Activated CD4-positive, alpha-beta memory T cell treated with anti-CD3 and anti-CD28 coated beads for 36 hours (primary cell): ENCODE measurements at regions not wholly inside any gene's neighbourhood (a gene's known extent, or its start where the extent isn't known, plus 50 kb on each side); places are given as distances from the start of the nearest gene placed in this dataset.
A peak's percentile ranks its signal among the peaks of the same experiment; 100 is the strongest.

ENCODE experiments used
- CTCF ChIA-PET: fragments of 350-600 bp; sonication (Branson Sonifier 250); formaldehyde crosslinking; loops from one replicate; lab custom pipeline; 2021; ENCODE audit warnings: antibody characterized with exemption, inconsistent platforms; lab: Charles Lee
- POLR2A ChIA-PET: fragments of 350-600 bp; sonication (Branson Sonifier 250); formaldehyde crosslinking; loops from one replicate; lab custom pipeline; 2021; ENCODE audit warnings: antibody characterized with exemption; lab: Charles Lee
- DNase-seq: peaks from one replicate; pipeline ENCODE4 v3.0.0-alpha.2; 2020
- H3K27ac Mint-ChIP-seq: one replicate; pipeline ENCODE4 v1.8.0; 2021; ENCODE audit warnings: mixed read lengths
- H3K27me3 Mint-ChIP-seq: one replicate; pipeline ENCODE4 v1.8.0; 2021; ENCODE audit warnings: mixed read lengths
- H3K36me3 Mint-ChIP-seq: one replicate; pipeline ENCODE4 v1.8.0; 2021; ENCODE audit warnings: mixed read lengths
- H3K4me1 Mint-ChIP-seq: one replicate; pipeline ENCODE4 v1.8.0; 2021; ENCODE audit warnings: low read depth, mixed read lengths
- H3K4me3 Mint-ChIP-seq: one replicate; pipeline ENCODE4 v1.8.0; 2021; ENCODE audit warnings: mild to moderate bottlenecking, mixed read lengths
- H3K9me3 Mint-ChIP-seq: one replicate; pipeline ENCODE4 v1.8.0; 2021; ENCODE audit warnings: mixed read lengths
- intact Hi-C: fragments of 100-400 bp; cut with micrococcal nuclease; formaldehyde crosslinking; loops from one replicate; pipeline ENCODE4 v1.15.1; 2023

DNA sequence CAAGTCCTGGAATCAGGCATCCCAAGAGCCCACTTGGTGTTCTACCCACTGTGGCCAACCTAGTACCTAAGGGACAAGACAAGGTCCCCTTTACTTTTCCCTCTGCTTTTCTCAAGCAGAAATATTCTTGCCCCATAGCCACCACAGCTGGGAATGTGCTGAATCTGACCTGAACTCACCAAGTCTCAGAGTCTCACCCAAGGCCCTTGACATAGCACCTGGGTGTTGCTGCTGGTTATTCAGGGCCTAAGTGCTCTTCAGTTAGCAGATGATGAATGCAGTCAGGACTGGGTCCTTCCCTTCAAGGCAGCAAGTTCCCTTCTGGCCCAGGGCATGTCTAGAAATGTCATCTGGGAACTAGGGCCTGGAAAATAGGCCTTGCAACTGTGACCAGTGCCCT is 201.8 kb upstream of the SERP2 start:
- intact Hi-C loops: no loop called here
- H3K4me3 Mint-ChIP-seq: no peak overlapping the region
- H3K27ac Mint-ChIP-seq: no peak overlapping the region
- H3K36me3 Mint-ChIP-seq: no peaks in the 10 kb centered on the region
- ChIA-PET CTCF (no interaction called here), POLR2A (no interaction called here)
- no peaks in the 10 kb centered on the region for H3K4me1 Mint-ChIP-seq
- DNase-seq: no peak
- no peaks in the 10 kb centered on the region for H3K9me3 Mint-ChIP-seq
- peaks cover 2% of the 10 kb centered on the region for H3K27me3 Mint-ChIP-seq

DNA sequence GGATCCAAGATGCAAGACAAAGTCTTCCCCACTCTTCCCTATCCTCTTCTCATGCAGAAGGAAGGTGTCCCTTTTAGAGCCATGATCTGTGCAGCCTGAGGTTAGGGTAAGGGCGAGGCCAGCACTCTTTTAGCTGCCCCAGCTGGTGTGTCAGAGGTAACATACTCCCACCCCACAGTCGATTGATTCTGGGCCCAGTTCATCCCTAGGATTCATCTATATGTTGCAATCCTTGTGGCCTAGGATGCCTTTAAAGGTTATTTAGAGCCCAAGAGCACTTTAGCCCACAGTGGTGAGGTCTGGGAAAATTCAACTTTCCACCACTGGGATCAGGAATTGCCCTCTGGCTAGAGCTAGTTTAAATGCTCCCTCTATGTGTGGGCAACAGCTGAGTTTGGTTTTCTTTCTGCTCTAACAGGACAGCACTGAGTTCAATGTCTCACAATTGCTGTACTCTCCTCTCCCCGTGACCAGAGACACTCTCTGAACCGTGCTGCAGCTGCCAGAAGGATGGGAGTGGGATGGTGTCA is 201.3 kb upstream of the SERP2 start:
- H3K27me3 Mint-ChIP-seq: peaks cover 2% of the 10 kb centered on the region
- CTCF ChIA-PET: no interaction called here
- H3K9me3 Mint-ChIP-seq: no peaks in the 10 kb centered on the region
- intact Hi-C loops: no loop called here
- no peak overlapping the region for H3K27ac Mint-ChIP-seq
- no peaks in the 10 kb centered on the region for H3K4me1 Mint-ChIP-seq
- POLR2A ChIA-PET: no interaction called here
- no peaks in the 10 kb centered on the region for H3K36me3 Mint-ChIP-seq
- DNase-seq: no peak
- H3K4me3 Mint-ChIP-seq: no peak overlapping the region

GRCh38 chr13:44174769-44175425 is 198.7 kb upstream of the SERP2 start:
- DNase-seq: no peak
- H3K27ac Mint-ChIP-seq: no peak overlapping the region
- no peaks in the 10 kb centered on the region for H3K36me3 Mint-ChIP-seq
- H3K4me3 Mint-ChIP-seq: no peak overlapping the region
- ChIA-PET POLR2A (no interaction called here), CTCF (no interaction called here)
- no peaks in the 10 kb centered on the region for H3K4me1 Mint-ChIP-seq
- H3K27me3 Mint-ChIP-seq: no peaks in the 10 kb centered on the region
- no peaks in the 10 kb centered on the region for H3K9me3 Mint-ChIP-seq
- intact Hi-C loops: no loop called here

DNA sequence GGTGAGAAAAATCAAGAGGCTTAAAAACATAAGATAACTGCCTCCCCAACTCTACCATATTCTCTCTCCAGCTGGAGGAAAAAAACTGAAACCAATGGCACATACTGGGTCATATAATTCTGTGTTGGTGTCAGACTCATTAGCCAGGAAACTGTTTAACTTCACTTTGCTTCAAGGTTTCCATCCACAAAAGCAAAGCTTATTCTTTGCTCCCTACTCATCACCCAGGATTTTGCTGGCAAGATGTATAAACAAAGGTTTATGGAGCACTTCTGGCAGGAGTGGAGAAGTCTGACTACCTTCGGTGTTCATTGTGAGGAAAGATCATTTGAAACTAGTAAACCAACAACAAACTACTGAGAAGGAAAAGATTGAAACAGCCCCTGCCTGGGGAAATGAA is 197.5 kb upstream of the SERP2 start:
- CTCF ChIA-PET: no interaction called here
- no peaks in the 10 kb centered on the region for H3K36me3 Mint-ChIP-seq
- no peak overlapping the region for H3K27ac Mint-ChIP-seq
- POLR2A ChIA-PET: no interaction called here
- no peak for DNase-seq
- no peak overlapping the region for H3K4me3 Mint-ChIP-seq
- H3K4me1 Mint-ChIP-seq: no peaks in the 10 kb centered on the region
- no peaks in the 10 kb centered on the region for H3K27me3 Mint-ChIP-seq
- no peaks in the 10 kb centered on the region for H3K9me3 Mint-ChIP-seq
- intact Hi-C loops: no loop called here

DNA sequence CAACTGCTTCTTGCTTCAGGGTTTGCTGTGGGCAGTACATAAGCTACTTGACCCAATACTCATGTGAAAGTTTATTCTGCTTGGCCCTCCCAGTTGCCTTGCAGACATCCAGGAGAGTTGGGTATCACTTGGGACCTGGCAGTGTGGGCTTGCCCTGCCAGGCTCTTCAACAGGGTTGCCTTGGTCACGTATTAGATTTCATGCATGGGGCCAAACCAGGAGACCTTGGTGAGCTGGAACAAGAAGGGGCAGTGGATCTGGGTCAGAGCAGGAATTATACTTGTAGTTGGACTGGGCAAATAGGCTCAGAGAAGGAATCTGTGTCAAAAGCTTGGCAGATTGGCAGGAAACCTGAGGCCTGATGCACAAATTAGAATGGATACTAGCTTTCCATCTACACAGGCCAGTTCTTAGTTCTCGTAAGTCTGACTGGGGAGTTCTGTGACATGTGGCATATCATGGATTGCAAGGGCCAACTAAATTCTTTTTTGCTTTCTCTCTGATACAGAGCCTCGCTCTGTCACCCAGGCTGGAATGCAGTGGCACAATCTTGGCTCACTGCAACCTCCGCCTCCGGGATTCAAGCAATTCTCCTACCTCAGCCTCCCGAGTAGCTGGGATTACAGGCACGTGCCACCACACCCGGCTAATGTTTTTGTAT is 192.6 kb upstream of the SERP2 start:
- Mint-ChIP-seq H3K36me3 (no peaks in the 10 kb centered on the region), H3K4me3 (no peak overlapping the region), H3K4me1 (no peaks in the 10 kb centered on the region), H3K27ac (no peak overlapping the region), H3K27me3 (peaks cover 6% of the 10 kb centered on the region), H3K9me3 (no peaks in the 10 kb centered on the region)
- no peak for DNase-seq
- intact Hi-C loops: no loop called here
- POLR2A ChIA-PET: no interaction called here
- CTCF ChIA-PET: no interaction called here

- POLR2A ChIA-PET: no interaction called here
- Mint-ChIP-seq H3K27me3 (peaks cover 6% of the 10 kb centered on the region), H3K27ac (no peak overlapping the region), H3K9me3 (no peaks in the 10 kb centered on the region), H3K36me3 (no peaks in the 10 kb centered on the region), H3K4me3 (no peak overlapping the region), H3K4me1 (no peaks in the 10 kb centered on the region)
- DNase-seq: no peak
- intact Hi-C loops: no loop called here
- CTCF ChIA-PET: no interaction called here
Measured at GRCh38 chr13:44181931-44182330, 191.7 kb upstream of the SERP2 start.

DNA sequence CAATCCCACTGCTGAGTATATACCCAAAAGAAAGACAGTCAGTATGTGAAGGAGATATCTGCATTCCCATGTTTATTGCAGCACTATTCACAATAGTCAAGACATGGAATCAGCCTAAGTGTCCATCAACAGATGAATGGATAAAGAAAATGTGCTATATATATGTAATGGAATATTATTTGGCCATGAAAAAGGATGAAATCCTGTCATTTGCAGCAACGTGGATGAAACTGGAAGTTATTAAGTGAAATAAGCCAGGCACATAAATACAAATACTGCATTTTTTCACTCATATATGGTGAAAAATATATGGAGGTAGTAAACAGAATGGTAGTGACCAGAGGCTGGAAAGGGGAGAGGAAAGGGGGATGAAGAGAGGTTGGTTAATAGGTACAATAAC is 188.9 kb upstream of the SERP2 start:
- Mint-ChIP-seq H3K4me1 (no peaks in the 10 kb centered on the region), H3K27ac (no peak overlapping the region), H3K27me3 (peaks cover 6% of the 10 kb centered on the region), H3K9me3 (no peaks in the 10 kb centered on the region), H3K4me3 (no peak overlapping the region), H3K36me3 (no peaks in the 10 kb centered on the region)
- DNase-seq: no peak
- ChIA-PET CTCF (interaction anchor here (2.5 kb wide), 1 partner anchor 252 kb away, joined by 7 read pairs; no protein-coding TSS in a partner anchor), POLR2A (no interaction called here)
- intact Hi-C loops: no loop called here

DNA sequence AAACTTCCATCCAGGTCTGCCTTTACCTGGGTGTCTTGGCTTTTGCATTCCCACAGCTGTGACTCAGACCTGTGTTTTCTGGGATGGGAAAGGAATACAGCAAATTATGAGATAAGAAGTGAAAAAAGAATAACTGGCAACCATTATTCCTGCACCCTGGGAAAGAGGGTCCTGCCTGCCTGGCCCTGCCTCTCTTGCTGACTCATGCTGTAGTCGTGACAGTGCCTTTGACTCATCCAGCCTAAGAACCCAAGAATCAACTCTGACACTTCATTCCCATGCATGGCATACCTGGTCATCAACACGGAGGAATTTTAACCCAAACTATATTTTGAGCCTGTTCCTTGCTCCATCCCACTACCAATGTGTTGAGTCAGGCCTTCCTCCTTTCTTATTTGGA is 185.4 kb upstream of the SERP2 start:
- no peak for DNase-seq
- ChIA-PET CTCF (no interaction called here), POLR2A (no interaction called here)
- intact Hi-C loops: no loop called here
- Mint-ChIP-seq H3K27ac (no peak overlapping the region), H3K9me3 (no peaks in the 10 kb centered on the region), H3K36me3 (no peaks in the 10 kb centered on the region), H3K4me3 (no peak overlapping the region), H3K4me1 (peaks cover 10% of the 10 kb centered on the region), H3K27me3 (peaks cover 10% of the 10 kb centered on the region)

DNA sequence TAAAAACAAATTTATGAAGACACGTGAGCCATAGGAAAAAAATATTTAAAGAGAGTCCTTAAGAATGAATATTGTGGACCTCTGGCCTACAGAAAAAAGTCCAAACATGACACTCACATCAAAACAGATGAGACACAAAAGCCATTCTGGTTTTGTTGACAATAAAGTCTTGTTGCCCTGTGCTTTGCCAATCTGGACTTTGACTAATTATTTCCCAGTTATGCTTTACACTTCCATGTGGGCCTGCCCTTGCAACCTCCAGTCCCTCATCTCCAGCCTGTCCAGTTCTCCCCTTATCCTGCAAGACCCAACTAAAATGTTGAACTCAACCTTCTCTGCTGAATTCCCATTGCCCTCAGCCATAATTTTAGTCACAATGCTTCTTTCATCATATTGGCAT is 184.5 kb upstream of the SERP2 start:
- H3K36me3 Mint-ChIP-seq: no peaks in the 10 kb centered on the region

DNA sequence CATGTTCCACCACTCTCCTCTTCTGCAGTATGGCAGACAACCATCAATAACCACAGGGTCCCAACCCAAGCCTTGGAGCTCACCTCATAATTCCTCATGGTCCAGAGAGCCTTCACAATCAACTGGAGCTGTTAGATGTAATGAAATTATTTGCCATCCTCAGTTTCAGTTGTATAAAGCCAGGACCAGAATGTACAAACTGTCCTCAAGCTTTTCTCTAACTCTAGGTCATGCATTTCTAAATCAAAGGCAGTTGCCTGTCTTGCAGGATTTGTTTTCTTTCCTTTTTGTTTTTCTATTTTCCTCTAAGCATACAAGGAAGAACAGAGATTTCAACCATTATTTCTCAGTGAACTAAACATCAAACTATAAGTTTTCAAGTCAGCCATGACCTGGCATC is 182.5 kb upstream of the SERP2 start:
- POLR2A ChIA-PET: no interaction called here
- H3K4me1 Mint-ChIP-seq: peaks cover 20% of the 10 kb centered on the region
- no peak for DNase-seq
- intact Hi-C loops: loop anchor here (1.0 to 5.0 kb wide), 3 partner anchors 48 to 284 kb away; no protein-coding TSS in a partner anchor
- CTCF ChIA-PET: interaction anchor here (0.7 to 3.5 kb wide), 9 partner anchors 8 to 288 kb away, joined by 3 to 66 read pairs (median 3); no protein-coding TSS in a partner anchor
- peaks cover 13% of the 10 kb centered on the region for H3K27me3 Mint-ChIP-seq
- H3K36me3 Mint-ChIP-seq: no peaks in the 10 kb centered on the region
- H3K27ac Mint-ChIP-seq: no peak overlapping the region
- H3K9me3 Mint-ChIP-seq: no peaks in the 10 kb centered on the region
- H3K4me3 Mint-ChIP-seq: no peak overlapping the region

More for the DNA sequence above, 184.5 kb upstream of the SERP2 start:
- intact Hi-C loops: no loop called here
- H3K4me3 Mint-ChIP-seq: no peak overlapping the region
- H3K9me3 Mint-ChIP-seq: no peaks in the 10 kb centered on the region
- no peak overlapping the region for H3K27ac Mint-ChIP-seq
- H3K4me1 Mint-ChIP-seq: peaks cover 10% of the 10 kb centered on the region
- H3K27me3 Mint-ChIP-seq: peaks cover 8% of the 10 kb centered on the region
- no peak for DNase-seq
- ChIA-PET CTCF (no interaction called here), POLR2A (no interaction called here)

GRCh38 chr13:44191504-44192171 is 182.0 kb upstream of the SERP2 start:
- Mint-ChIP-seq H3K27ac (no peak overlapping the region), H3K9me3 (no peaks in the 10 kb centered on the region), H3K36me3 (no peaks in the 10 kb centered on the region), H3K4me1 (peaks cover 26% of the 10 kb centered on the region), H3K27me3 (peaks cover 16% of the 10 kb centered on the region), H3K4me3 (no peak overlapping the region)
- ChIA-PET POLR2A (interaction anchor here (0.5 kb wide), 1 partner anchor 127 kb away, joined by 3 read pairs; no protein-coding TSS in a partner anchor), CTCF (interaction anchor here (0.7 to 3.5 kb wide), 9 partner anchors 8 to 288 kb away, joined by 3 to 66 read pairs (median 3); no protein-coding TSS in a partner anchor)
- intact Hi-C loops: loop anchor here (1.0 to 5.0 kb wide), 3 partner anchors 49 to 284 kb away; no protein-coding TSS in a partner anchor
- DNase-seq: peak; percentile 56

DNA sequence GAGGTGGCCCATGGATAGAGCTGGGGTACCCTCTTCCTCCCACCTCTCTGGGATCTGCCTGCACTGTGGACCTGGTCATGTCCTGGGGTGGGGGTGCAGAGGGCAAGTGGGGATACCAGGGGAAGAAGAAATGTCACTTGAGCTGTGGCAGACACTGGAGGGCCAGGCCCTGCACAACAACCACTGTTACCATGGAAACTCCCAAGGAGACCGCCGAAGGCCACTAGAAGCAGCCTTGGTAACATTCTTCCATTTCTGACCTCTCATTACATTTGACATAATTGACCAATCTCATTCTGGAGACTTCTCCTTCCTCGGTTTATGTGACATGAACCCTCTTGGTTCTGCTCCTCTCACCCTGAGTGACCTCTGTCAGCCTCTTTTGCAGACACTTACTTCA is 179.9 kb upstream of the SERP2 start:
- ChIA-PET CTCF (no interaction called here), POLR2A (no interaction called here)
- DNase-seq: no peak
- intact Hi-C loops: loop anchor here (5.0 kb wide), 1 partner anchor 286 kb away; no protein-coding TSS in a partner anchor
- H3K4me1 Mint-ChIP-seq: peaks cover 44% of the 10 kb centered on the region
- H3K4me3 Mint-ChIP-seq: no peak overlapping the region
- H3K27me3 Mint-ChIP-seq: peaks cover 18% of the 10 kb centered on the region
- no peak overlapping the region for H3K27ac Mint-ChIP-seq
- H3K9me3 Mint-ChIP-seq: no peaks in the 10 kb centered on the region
- H3K36me3 Mint-ChIP-seq: no peaks in the 10 kb centered on the region
